Hepatocyte (in vitro differentiated cells): ENCODE measurements at regions not wholly inside any gene's neighbourhood (a gene's known extent, or its start where the extent isn't known, plus 50 kb on each side); places are given as distances from the start of the nearest gene placed in this dataset.

ENCODE experiments used
- DNase-seq: peaks from one replicate; pipeline ENCODE4 v3.0.0-alpha.2; 2016; ENCODE audit warnings: low spot score
- H2AFZ ChIP-seq: fragments of 200-600 bp; sonication (generic); 2 replicates; pipeline ENCODE4 v1.6.0; 2016; ENCODE audit warnings: antibody characterized with exemption, mild to moderate bottlenecking
- H3K27ac ChIP-seq: fragments of 200-600 bp; sonication (generic); 2 replicates; pipeline ENCODE4 v1.5.1; 2016; ENCODE audit warnings: mild to moderate bottlenecking
- H3K27me3 ChIP-seq: fragments of 200-600 bp; sonication (generic); 2 replicates; pipeline ENCODE4 v1.6.1; 2016
- H3K36me3 ChIP-seq: fragments of 200-600 bp; sonication (generic); replicated peaks from 2 replicates; pipeline ENCODE4 v1.5.1; 2016; ENCODE audit warnings: low read depth; ENCODE audit not compliant: insufficient read depth
- H3K4me1 ChIP-seq: fragments of 200-600 bp; sonication (generic); 2 replicates; pipeline ENCODE4 v1.5.1; 2016; ENCODE audit warnings: mild to moderate bottlenecking, moderate library complexity; ENCODE audit not compliant: insufficient read depth
- H3K4me2 ChIP-seq: fragments of 200-600 bp; sonication (generic); 2 replicates; pipeline ENCODE4 v1.6.0; 2016
- H3K4me3 ChIP-seq: fragments of 200-600 bp; sonication (generic); 2 replicates; pipeline ENCODE4 v1.5.1; 2016; ENCODE audit warnings: mild to moderate bottlenecking
- H3K79me2 ChIP-seq: fragments of 200-600 bp; sonication (generic); 2 replicates; pipeline ENCODE4 v1.6.0; 2017; ENCODE audit warnings: mild to moderate bottlenecking
- H3K9me2 ChIP-seq: fragments of 200-600 bp; sonication (generic); replicated peaks from 2 replicates; pipeline ENCODE4 v1.6.0; 2017; ENCODE audit warnings: mild to moderate bottlenecking; ENCODE audit not compliant: insufficient read depth
- H3K9me3 ChIP-seq: fragments of 200-600 bp; sonication (generic); 2 replicates; pipeline ENCODE4 v1.5.1; 2016; ENCODE audit warnings: low read depth, mild to moderate bottlenecking
- H4K20me1 ChIP-seq: fragments of 200-600 bp; sonication (generic); 2 replicates; pipeline ENCODE4 v1.6.0; 2016; ENCODE audit warnings: mild to moderate bottlenecking; ENCODE audit not compliant: insufficient read depth, poor library complexity, severe bottlenecking
- EZH2 ChIP-seq: fragments of 200-600 bp; sonication (generic); IDR thresholded peaks from 2 replicates; pipeline ENCODE4 v1.6.1; 2016; ENCODE audit warnings: antibody characterized with exemption, mild to moderate bottlenecking, borderline replicate concordance
- EZH2phosphoT487 ChIP-seq: fragments of 200-600 bp; sonication (generic); IDR thresholded peaks from one replicate; pipeline ENCODE4 v1.6.1; 2018; ENCODE audit warnings: antibody characterized with exemption, mild to moderate bottlenecking, low read depth, moderate library complexity; ENCODE audit not compliant: unreplicated experiment, severe bottlenecking
- whole genome bisulfite sequencing: methylation state at CpG from one replicate; pipeline ENCODE4 v1.1.6; 2016; ENCODE audit warnings: low lambda C conversion rate; ENCODE audit errors: missing lambda C conversion rate; 5-methylcytosine and 5-hydroxymethylcytosine counted together
- TF ChIP-seq, protein P1 (sequence below): fragments of 200-600 bp; sonication (generic); IDR thresholded peaks from 2 replicates; pipeline ENCODE4 v1.5.1; 2016; ENCODE audit warnings: antibody characterized with exemption, mild to moderate bottlenecking; ENCODE audit not compliant: poor library complexity

- Histone ChIP-seq H4K20me1 (no peaks in the 10 kb centered on the region), H3K27me3 (no peaks in the 10 kb centered on the region), H3K9me3 (no peaks in the 10 kb centered on the region), H3K27ac (no peak overlapping the region), H3K79me2 (no peaks in the 10 kb centered on the region), H3K4me3 (no peak overlapping the region), H3K36me3 (no peaks in the 10 kb centered on the region), H2AFZ (no peak overlapping the region), H3K4me1 (no peaks in the 10 kb centered on the region), H3K4me2 (no peak overlapping the region), H3K9me2 (no peaks in the 10 kb centered on the region)
- 81% methylated on average over 2 of the region's 2 CpGs for WGBS
- no peak for DNase-seq
- TF ChIP-seq EZH2phosphoT487 (no peak), EZH2 (no peak)
- TF ChIP-seq, protein P1, sequence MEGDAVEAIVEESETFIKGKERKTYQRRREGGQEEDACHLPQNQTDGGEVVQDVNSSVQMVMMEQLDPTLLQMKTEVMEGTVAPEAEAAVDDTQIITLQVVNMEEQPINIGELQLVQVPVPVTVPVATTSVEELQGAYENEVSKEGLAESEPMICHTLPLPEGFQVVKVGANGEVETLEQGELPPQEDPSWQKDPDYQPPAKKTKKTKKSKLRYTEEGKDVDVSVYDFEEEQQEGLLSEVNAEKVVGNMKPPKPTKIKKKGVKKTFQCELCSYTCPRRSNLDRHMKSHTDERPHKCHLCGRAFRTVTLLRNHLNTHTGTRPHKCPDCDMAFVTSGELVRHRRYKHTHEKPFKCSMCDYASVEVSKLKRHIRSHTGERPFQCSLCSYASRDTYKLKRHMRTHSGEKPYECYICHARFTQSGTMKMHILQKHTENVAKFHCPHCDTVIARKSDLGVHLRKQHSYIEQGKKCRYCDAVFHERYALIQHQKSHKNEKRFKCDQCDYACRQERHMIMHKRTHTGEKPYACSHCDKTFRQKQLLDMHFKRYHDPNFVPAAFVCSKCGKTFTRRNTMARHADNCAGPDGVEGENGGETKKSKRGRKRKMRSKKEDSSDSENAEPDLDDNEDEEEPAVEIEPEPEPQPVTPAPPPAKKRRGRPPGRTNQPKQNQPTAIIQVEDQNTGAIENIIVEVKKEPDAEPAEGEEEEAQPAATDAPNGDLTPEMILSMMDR = no peak
These were observed 366.7 kb upstream of the DLGAP1 start for GRCh38 chr18:4821801-4822200.

- DNase-seq = no peak
- 89% methylated on average over 1 of the region's 1 CpG for WGBS
- Histone ChIP-seq H2AFZ (no peak overlapping the region), H3K4me1 (no peaks in the 10 kb centered on the region), H3K79me2 (no peaks in the 10 kb centered on the region), H3K4me3 (no peak overlapping the region), H3K27ac (no peak overlapping the region), H3K9me3 (no peaks in the 10 kb centered on the region), H4K20me1 (no peaks in the 10 kb centered on the region), H3K36me3 (no peaks in the 10 kb centered on the region), H3K27me3 (no peaks in the 10 kb centered on the region), H3K4me2 (no peak overlapping the region), H3K9me2 (no peaks in the 10 kb centered on the region)
- TF ChIP-seq EZH2phosphoT487 = no peak
- TF ChIP-seq, protein P1 = no peak
- no peak for TF ChIP-seq EZH2
These were observed 362.6 kb upstream of the DLGAP1 start for GRCh38 chr18:4817665-4818064.

DNA sequence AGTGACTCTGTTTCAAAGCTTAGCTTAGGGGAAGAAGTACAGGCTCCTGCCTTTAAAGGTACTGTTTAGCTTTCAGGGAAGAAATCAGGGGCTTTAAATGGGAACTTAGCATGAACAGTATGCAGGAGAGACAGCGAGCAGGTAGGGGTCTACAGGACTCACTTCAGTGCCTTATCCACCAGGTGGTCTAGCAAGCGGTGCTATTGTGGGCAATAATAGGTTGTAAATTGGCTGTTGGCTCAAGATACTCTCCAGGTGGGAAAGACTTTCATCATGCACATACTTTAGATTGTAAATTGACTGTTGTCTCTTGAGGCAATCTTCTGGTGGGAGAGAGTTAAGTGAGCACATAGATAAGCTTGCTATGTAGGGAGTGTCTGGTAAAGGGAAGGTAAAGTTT, 358.6 kb upstream of the DLGAP1 start:
- no peaks in the 10 kb centered on the region for H4K20me1 ChIP-seq
- no peak overlapping the region for H3K27ac ChIP-seq
- no peaks in the 10 kb centered on the region for H3K36me3 ChIP-seq
- no peak overlapping the region for H3K4me2 ChIP-seq
- H3K27me3 ChIP-seq = no peaks in the 10 kb centered on the region
- no peaks in the 10 kb centered on the region for H3K79me2 ChIP-seq
- no peak for TF ChIP-seq EZH2phosphoT487
- TF ChIP-seq, protein P1 = no peak
- TF ChIP-seq EZH2 = no peak
- no peaks in the 10 kb centered on the region for H3K9me2 ChIP-seq
- no peak overlapping the region for H2AFZ ChIP-seq
- 70% methylated on average over 2 of the region's 2 CpGs for WGBS
- H3K9me3 ChIP-seq = no peaks in the 10 kb centered on the region
- DNase-seq = no peak
- no peak overlapping the region for H3K4me3 ChIP-seq
- no peaks in the 10 kb centered on the region for H3K4me1 ChIP-seq

DNA sequence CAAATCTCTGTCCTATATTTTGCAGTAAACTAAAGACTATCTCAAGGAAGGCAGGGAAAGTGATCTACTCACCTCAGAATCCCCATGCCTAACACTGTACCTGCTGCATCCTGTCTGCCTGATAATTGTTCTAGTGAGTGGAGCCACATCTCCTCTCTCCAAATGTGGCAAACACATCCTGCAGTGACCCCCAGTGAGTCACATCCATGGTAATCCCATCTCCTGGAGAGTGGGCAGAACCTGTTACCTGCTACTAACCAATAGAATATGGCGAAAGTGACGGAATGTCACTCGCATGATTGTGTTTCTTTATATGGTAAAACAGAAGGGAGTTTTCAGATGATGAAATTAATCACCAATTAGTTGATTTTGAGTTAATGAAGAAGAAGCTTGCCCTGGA, 353.8 kb upstream of the DLGAP1 start:
- H3K4me3 ChIP-seq = no peak overlapping the region
- H2AFZ ChIP-seq = no peak overlapping the region
- H4K20me1 ChIP-seq = no peaks in the 10 kb centered on the region
- whole genome bisulfite sequencing = 95% methylated on average over 3 of the region's 3 CpGs
- H3K4me1 ChIP-seq = no peaks in the 10 kb centered on the region
- no peaks in the 10 kb centered on the region for H3K9me2 ChIP-seq
- no peak overlapping the region for H3K27ac ChIP-seq
- TF ChIP-seq EZH2 (no peak), EZH2phosphoT487 (no peak)
- TF ChIP-seq, protein P1 = no peak
- no peaks in the 10 kb centered on the region for H3K36me3 ChIP-seq
- H3K27me3 ChIP-seq = no peaks in the 10 kb centered on the region
- no peak overlapping the region for H3K4me2 ChIP-seq
- DNase-seq = no peak
- no peaks in the 10 kb centered on the region for H3K9me3 ChIP-seq
- no peaks in the 10 kb centered on the region for H3K79me2 ChIP-seq
